ENCODE measurements at regions not wholly inside any gene's neighbourhood (a gene's known extent, or its start where the extent isn't known, plus 50 kb on each side); places are given as distances from the start of the nearest gene placed in this dataset.

GRCh38 chr15:45918839-45919238, 284.0 kb downstream of the SQOR start:
- Histone ChIP-seq H2BK15ac (ENCODE audit: low read depth, poor library complexity, severe bottlenecking) (no peak overlapping the region), H4K8ac (ENCODE audit: low read length) (no peak overlapping the region), H3K23ac (ENCODE audit: low read length in 2 of 2) (no peak overlapping the region), H2BK12ac (ENCODE audit: low read length in 2 of 2) (no peak overlapping the region), H3K9me3 (ENCODE audit: control insufficient read depth, low read length) (peaks cover 7% of the 10 kb centered on the region), H4K91ac (ENCODE audit: low read length) (no peak overlapping the region), H3K4me2 (ENCODE audit: low read length, poor library complexity, severe bottlenecking) (no peak overlapping the region), H3K18ac (ENCODE audit: low read depth in 1 of 2, low read length in 2 of 2) (no peak overlapping the region), H2BK5ac (ENCODE audit: low read depth, low read length, poor library complexity, severe bottlenecking) (no peak overlapping the region), H3K9ac (ENCODE audit: low read length) (no peak overlapping the region), H2AK5ac (ENCODE audit: low read length, severe bottlenecking) (no peak overlapping the region), H3K27me3 (ENCODE audit: control insufficient read depth in 1 of 2, insufficient read depth in 1 of 2, low read length in 2 of 2) (no peaks in the 10 kb centered on the region), H3K14ac (ENCODE audit: low read length in 2 of 2) (no peak overlapping the region), H3K4me3 (ENCODE audit: insufficient read depth in 1 of 2, low read depth in 1 of 2, low read length in 2 of 2) (no peak overlapping the region), H3K4me1 (ENCODE audit: control insufficient read depth, insufficient read depth, low read depth, low read length) (no peaks in the 10 kb centered on the region), H2AFZ (ENCODE audit: low read depth, low read length) (no peak overlapping the region), H3K27ac (ENCODE audit: low read length, poor library complexity, severe bottlenecking) (no peak overlapping the region), H3K79me1 (replicated peaks; ENCODE audit: low read length, poor library complexity, severe bottlenecking) (no peaks in the 10 kb centered on the region), H2BK120ac (ENCODE audit: low read depth, low read length) (no peak overlapping the region), H3K36me3 (ENCODE audit: control insufficient read depth in 1 of 2, insufficient read depth in 2 of 2, low read depth in 1 of 2, low read length in 2 of 2) (no peaks in the 10 kb centered on the region), H3K4ac (ENCODE audit: low read depth in 1 of 2, low read length in 2 of 2) (no peak overlapping the region)
- no peak for DNase-seq
- no CpG with 5 or more reads among the region's 2 CpGs for WGBS

DNA sequence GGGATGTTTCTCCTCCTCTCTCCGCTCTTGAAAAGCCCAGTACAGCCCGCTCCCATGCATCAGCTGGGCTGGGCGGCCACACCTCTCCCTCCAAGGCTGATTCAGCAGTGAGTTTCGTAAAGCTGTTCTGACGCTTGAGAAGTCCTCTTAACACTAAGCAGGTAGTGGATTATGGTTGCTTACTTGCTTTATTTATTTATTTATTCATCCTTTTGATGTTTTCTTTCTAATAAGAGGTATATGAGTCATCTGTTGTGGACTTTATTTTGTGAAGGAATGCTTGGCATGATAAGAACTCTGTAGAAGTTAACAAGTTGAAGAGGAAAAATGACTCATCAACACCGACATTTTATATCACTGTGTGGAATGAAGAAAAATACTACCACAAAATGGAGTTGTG, 285.0 kb downstream of the SQOR start:
- Histone ChIP-seq H4K8ac (ENCODE audit: low read length) (no peak overlapping the region), H3K4me2 (ENCODE audit: low read length, poor library complexity, severe bottlenecking) (no peak overlapping the region), H3K27ac (ENCODE audit: low read length, poor library complexity, severe bottlenecking) (peak overlapping the region; percentile 47), H2BK120ac (ENCODE audit: low read depth, low read length) (no peak overlapping the region), H3K36me3 (ENCODE audit: control insufficient read depth in 1 of 2, insufficient read depth in 2 of 2, low read depth in 1 of 2, low read length in 2 of 2) (no peaks in the 10 kb centered on the region), H4K91ac (ENCODE audit: low read length) (no peak overlapping the region), H2BK12ac (ENCODE audit: low read length in 2 of 2) (no peak overlapping the region), H3K14ac (ENCODE audit: low read length in 2 of 2) (no peak overlapping the region), H2AFZ (ENCODE audit: low read depth, low read length) (no peak overlapping the region), H3K79me1 (replicated peaks; ENCODE audit: low read length, poor library complexity, severe bottlenecking) (no peaks in the 10 kb centered on the region), H3K27me3 (ENCODE audit: control insufficient read depth in 1 of 2, insufficient read depth in 1 of 2, low read length in 2 of 2) (no peaks in the 10 kb centered on the region), H3K9me3 (ENCODE audit: control insufficient read depth, low read length) (peaks cover 7% of the 10 kb centered on the region), H3K4me1 (ENCODE audit: control insufficient read depth, insufficient read depth, low read depth, low read length) (no peaks in the 10 kb centered on the region), H3K18ac (ENCODE audit: low read depth in 1 of 2, low read length in 2 of 2) (no peak overlapping the region), H2AK5ac (ENCODE audit: low read length, severe bottlenecking) (no peak overlapping the region), H3K9ac (ENCODE audit: low read length) (no peak overlapping the region), H3K4ac (ENCODE audit: low read depth in 1 of 2, low read length in 2 of 2) (no peak overlapping the region), H3K23ac (ENCODE audit: low read length in 2 of 2) (no peak overlapping the region), H3K4me3 (ENCODE audit: insufficient read depth in 1 of 2, low read depth in 1 of 2, low read length in 2 of 2) (no peak overlapping the region), H2BK15ac (ENCODE audit: low read depth, poor library complexity, severe bottlenecking) (no peak overlapping the region), H2BK5ac (ENCODE audit: low read depth, low read length, poor library complexity, severe bottlenecking) (no peak overlapping the region)
- 14% methylated on average over 2 of the region's 6 CpGs for WGBS
- DNase-seq, result peak; percentile 75

- no peaks in the 10 kb centered on the region for H3K79me1 ChIP-seq (replicated peaks; ENCODE audit: low read length, poor library complexity, severe bottlenecking)
- no peak overlapping the region for H2BK15ac ChIP-seq (ENCODE audit: low read depth, poor library complexity, severe bottlenecking)
- peaks cover 7% of the 10 kb centered on the region for H3K9me3 ChIP-seq (ENCODE audit: control insufficient read depth, low read length)
- DNase-seq, result peak; percentile 14
- no peak overlapping the region for H2BK120ac ChIP-seq (ENCODE audit: low read depth, low read length)
- H4K8ac ChIP-seq (ENCODE audit: low read length), result no peak overlapping the region
- no peak overlapping the region for H3K18ac ChIP-seq (ENCODE audit: low read depth in 1 of 2, low read length in 2 of 2)
- H3K23ac ChIP-seq (ENCODE audit: low read length in 2 of 2), result no peak overlapping the region
- no peak overlapping the region for H3K27ac ChIP-seq (ENCODE audit: low read length, poor library complexity, severe bottlenecking)
- no peak overlapping the region for H2AFZ ChIP-seq (ENCODE audit: low read depth, low read length)
- 46% methylated on average over 4 of the region's 4 CpGs for WGBS
- H2AK5ac ChIP-seq (ENCODE audit: low read length, severe bottlenecking), result no peak overlapping the region
- H3K9ac ChIP-seq (ENCODE audit: low read length), result no peak overlapping the region
- no peak overlapping the region for H3K4me3 ChIP-seq (ENCODE audit: insufficient read depth in 1 of 2, low read depth in 1 of 2, low read length in 2 of 2)
- H3K14ac ChIP-seq (ENCODE audit: low read length in 2 of 2), result no peak overlapping the region
- H2BK5ac ChIP-seq (ENCODE audit: low read depth, low read length, poor library complexity, severe bottlenecking), result no peak overlapping the region
- peaks cover 2% of the 10 kb centered on the region for H3K4me1 ChIP-seq (ENCODE audit: control insufficient read depth, insufficient read depth, low read depth, low read length)
- H3K27me3 ChIP-seq (ENCODE audit: control insufficient read depth in 1 of 2, insufficient read depth in 1 of 2, low read length in 2 of 2), result no peaks in the 10 kb centered on the region
- no peak overlapping the region for H3K4me2 ChIP-seq (ENCODE audit: low read length, poor library complexity, severe bottlenecking)
- H4K91ac ChIP-seq (ENCODE audit: low read length), result no peak overlapping the region
- no peak overlapping the region for H2BK12ac ChIP-seq (ENCODE audit: low read length in 2 of 2)
- H3K36me3 ChIP-seq (ENCODE audit: control insufficient read depth in 1 of 2, insufficient read depth in 2 of 2, low read depth in 1 of 2, low read length in 2 of 2), result no peaks in the 10 kb centered on the region
- no peak overlapping the region for H3K4ac ChIP-seq (ENCODE audit: low read depth in 1 of 2, low read length in 2 of 2)
Observed at GRCh38 chr15:45921376-45921775, 286.5 kb downstream of the SQOR start.

GRCh38 chr15:45921978-45922377, 287.1 kb downstream of the SQOR start:
- no peak overlapping the region for H3K23ac ChIP-seq (ENCODE audit: low read length in 2 of 2)
- no peaks in the 10 kb centered on the region for H3K27me3 ChIP-seq (ENCODE audit: control insufficient read depth in 1 of 2, insufficient read depth in 1 of 2, low read length in 2 of 2)
- no peak overlapping the region for H2BK120ac ChIP-seq (ENCODE audit: low read depth, low read length)
- DNase-seq, result no peak
- no peak overlapping the region for H2AFZ ChIP-seq (ENCODE audit: low read depth, low read length)
- H2BK5ac ChIP-seq (ENCODE audit: low read depth, low read length, poor library complexity, severe bottlenecking), result no peak overlapping the region
- H4K8ac ChIP-seq (ENCODE audit: low read length), result no peak overlapping the region
- peaks cover 7% of the 10 kb centered on the region for H3K9me3 ChIP-seq (ENCODE audit: control insufficient read depth, low read length)
- no peak overlapping the region for H4K91ac ChIP-seq (ENCODE audit: low read length)
- no peak overlapping the region for H3K4me2 ChIP-seq (ENCODE audit: low read length, poor library complexity, severe bottlenecking)
- H2BK15ac ChIP-seq (ENCODE audit: low read depth, poor library complexity, severe bottlenecking), result no peak overlapping the region
- no CpG with 5 or more reads among the region's 2 CpGs for WGBS
- H3K14ac ChIP-seq (ENCODE audit: low read length in 2 of 2), result no peak overlapping the region
- H3K9ac ChIP-seq (ENCODE audit: low read length), result no peak overlapping the region
- H3K79me1 ChIP-seq (replicated peaks; ENCODE audit: low read length, poor library complexity, severe bottlenecking), result no peaks in the 10 kb centered on the region
- no peak overlapping the region for H3K18ac ChIP-seq (ENCODE audit: low read depth in 1 of 2, low read length in 2 of 2)
- H2AK5ac ChIP-seq (ENCODE audit: low read length, severe bottlenecking), result no peak overlapping the region
- no peak overlapping the region for H3K27ac ChIP-seq (ENCODE audit: low read length, poor library complexity, severe bottlenecking)
- H3K4ac ChIP-seq (ENCODE audit: low read depth in 1 of 2, low read length in 2 of 2), result no peak overlapping the region
- no peak overlapping the region for H2BK12ac ChIP-seq (ENCODE audit: low read length in 2 of 2)
- peaks cover 2% of the 10 kb centered on the region for H3K4me1 ChIP-seq (ENCODE audit: control insufficient read depth, insufficient read depth, low read depth, low read length)
- H3K36me3 ChIP-seq (ENCODE audit: control insufficient read depth in 1 of 2, insufficient read depth in 2 of 2, low read depth in 1 of 2, low read length in 2 of 2), result no peaks in the 10 kb centered on the region
- H3K4me3 ChIP-seq (ENCODE audit: insufficient read depth in 1 of 2, low read depth in 1 of 2, low read length in 2 of 2), result no peak overlapping the region
